ENCODE measurements at regions not wholly inside any gene's neighbourhood (a gene's known extent, or its start where the extent isn't known, plus 50 kb on each side); places are given as distances from the start of the nearest gene placed in this dataset.

DNA sequence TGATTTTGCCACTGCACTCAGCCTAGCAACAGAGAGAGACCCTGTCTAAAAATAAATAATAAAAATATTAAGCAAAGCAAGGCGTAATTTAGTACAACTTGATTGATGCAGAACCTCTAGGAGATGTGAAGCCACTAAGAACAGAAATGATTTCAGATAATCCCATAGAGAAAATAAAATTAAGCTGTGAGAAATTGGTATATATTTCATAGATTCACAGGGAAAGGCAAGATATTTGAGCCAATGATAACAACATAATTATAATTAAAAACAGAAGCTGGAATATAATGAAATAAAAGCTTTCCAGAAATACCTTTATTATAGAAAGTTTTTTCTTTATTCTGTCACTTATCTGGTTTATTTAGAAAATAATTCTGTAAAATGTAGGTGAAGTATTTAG is 88.9 kb upstream of the GULP1 start:
- no peak overlapping the region for H3K27ac ChIP-seq
- ATAC-seq (no peak), DNase-seq (no peak)
- TF ChIP-seq, protein P1, sequence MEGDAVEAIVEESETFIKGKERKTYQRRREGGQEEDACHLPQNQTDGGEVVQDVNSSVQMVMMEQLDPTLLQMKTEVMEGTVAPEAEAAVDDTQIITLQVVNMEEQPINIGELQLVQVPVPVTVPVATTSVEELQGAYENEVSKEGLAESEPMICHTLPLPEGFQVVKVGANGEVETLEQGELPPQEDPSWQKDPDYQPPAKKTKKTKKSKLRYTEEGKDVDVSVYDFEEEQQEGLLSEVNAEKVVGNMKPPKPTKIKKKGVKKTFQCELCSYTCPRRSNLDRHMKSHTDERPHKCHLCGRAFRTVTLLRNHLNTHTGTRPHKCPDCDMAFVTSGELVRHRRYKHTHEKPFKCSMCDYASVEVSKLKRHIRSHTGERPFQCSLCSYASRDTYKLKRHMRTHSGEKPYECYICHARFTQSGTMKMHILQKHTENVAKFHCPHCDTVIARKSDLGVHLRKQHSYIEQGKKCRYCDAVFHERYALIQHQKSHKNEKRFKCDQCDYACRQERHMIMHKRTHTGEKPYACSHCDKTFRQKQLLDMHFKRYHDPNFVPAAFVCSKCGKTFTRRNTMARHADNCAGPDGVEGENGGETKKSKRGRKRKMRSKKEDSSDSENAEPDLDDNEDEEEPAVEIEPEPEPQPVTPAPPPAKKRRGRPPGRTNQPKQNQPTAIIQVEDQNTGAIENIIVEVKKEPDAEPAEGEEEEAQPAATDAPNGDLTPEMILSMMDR (IDR thresholded peaks at IDR 0.05) = no peak
- H3K4me1 ChIP-seq = no peaks in the 10 kb centered on the region
- WGBS, 2 donors = 91 to 93% methylated on average over 1 of the region's 1 CpG
- H3K9me3 ChIP-seq = no peaks in the 10 kb centered on the region
- H3K4me3 ChIP-seq = no peak overlapping the region
- no peaks in the 10 kb centered on the region for H3K27me3 ChIP-seq
- intact Hi-C loops (cut with DNase I) = no loop called here
- H3K36me3 ChIP-seq = no peaks in the 10 kb centered on the region

DNA sequence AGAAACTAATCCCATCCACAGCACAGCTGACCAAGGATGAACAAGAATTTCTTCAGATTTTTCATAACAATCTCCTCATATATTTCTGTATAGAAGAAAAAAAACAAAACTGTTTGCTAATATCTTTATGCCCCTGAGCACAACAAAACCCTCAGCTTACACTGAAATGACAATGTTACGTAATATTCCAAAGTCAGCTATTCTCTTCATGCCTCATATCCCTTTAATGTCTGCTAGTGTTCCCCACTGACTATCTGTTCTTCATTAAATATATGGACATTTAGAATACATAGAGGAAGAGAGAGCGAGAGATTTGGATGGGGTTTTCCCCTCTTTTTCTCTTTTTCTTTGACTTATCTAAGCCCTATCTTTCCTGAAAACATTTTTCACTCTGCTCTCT is 87.9 kb upstream of the GULP1 start:
- intact Hi-C loops (cut with DNase I) = no loop called here
- no peak overlapping the region for H3K4me3 ChIP-seq
- no peaks in the 10 kb centered on the region for H3K9me3 ChIP-seq
- TF ChIP-seq, protein P1 (IDR thresholded peaks at IDR 0.05) = no peak
- 94 to 97% methylated on average over 2 of the region's 2 CpGs for WGBS, 2 donors
- ATAC-seq = no peak
- no peak overlapping the region for H3K27ac ChIP-seq
- H3K27me3 ChIP-seq = no peaks in the 10 kb centered on the region
- no peaks in the 10 kb centered on the region for H3K36me3 ChIP-seq
- H3K4me1 ChIP-seq = no peaks in the 10 kb centered on the region
- no peak for DNase-seq

DNA sequence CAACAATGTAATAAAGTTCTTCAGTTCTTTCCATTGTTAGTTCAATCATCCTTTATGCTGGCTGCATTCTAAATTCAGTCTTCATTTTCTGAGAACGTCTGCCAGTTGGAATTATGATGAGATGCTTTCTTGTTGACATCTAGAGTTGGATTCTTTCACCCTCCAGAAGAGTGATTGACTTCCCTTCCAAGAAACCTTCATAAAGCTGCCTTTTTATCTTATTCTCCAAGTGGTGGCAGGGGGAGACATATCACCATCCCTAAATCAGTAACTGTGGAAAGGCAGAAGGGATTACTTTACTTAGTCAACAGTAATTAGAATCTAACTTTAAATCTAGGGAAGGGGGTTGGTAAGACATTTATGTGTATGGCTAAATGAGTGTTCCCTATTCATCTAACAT is 86.8 kb upstream of the GULP1 start:
- intact Hi-C loops (cut with DNase I) = no loop called here
- Histone ChIP-seq H3K9me3 (no peaks in the 10 kb centered on the region), H3K27me3 (no peaks in the 10 kb centered on the region), H3K36me3 (no peaks in the 10 kb centered on the region), H3K27ac (no peak overlapping the region), H3K4me1 (no peaks in the 10 kb centered on the region), H3K4me3 (no peak overlapping the region)
- WGBS, 2 donors = 38 to 40% methylated on average over 1 of the region's 1 CpG
- ATAC-seq (no peak), DNase-seq (no peak)
- TF ChIP-seq, protein P1 (IDR thresholded peaks at IDR 0.05) = no peak

DNA sequence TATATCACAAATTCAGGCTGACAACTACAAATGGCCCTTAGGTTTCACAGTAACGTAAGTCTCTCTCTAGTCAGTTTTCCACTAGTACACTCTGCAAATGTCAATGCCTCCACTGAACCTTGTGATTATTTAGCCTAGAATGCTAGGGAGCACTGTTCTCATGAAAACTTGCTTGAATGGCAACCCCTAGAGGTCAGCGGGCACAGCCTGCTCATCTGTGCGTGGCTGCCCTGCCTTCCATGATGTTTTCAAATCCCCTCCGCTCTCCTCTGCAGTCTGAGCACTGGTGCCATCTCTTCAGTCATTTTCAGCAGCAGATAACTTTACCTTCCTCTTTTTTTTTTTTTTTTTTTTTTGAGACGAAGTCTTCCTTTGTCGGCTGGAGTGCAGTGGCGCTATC is 84.1 kb upstream of the GULP1 start:
- Histone ChIP-seq H3K4me1 (no peaks in the 10 kb centered on the region), H3K36me3 (no peaks in the 10 kb centered on the region), H3K27ac (no peak overlapping the region), H3K9me3 (no peaks in the 10 kb centered on the region), H3K27me3 (no peaks in the 10 kb centered on the region), H3K4me3 (no peak overlapping the region)
- no peak for ATAC-seq
- TF ChIP-seq, protein P1 (IDR thresholded peaks at IDR 0.05) = no peak
- 91 to 94% methylated on average over 7 of the region's 7 CpGs for WGBS, 2 donors
- no peak for DNase-seq
- intact Hi-C loops (cut with DNase I) = no loop called here

DNA sequence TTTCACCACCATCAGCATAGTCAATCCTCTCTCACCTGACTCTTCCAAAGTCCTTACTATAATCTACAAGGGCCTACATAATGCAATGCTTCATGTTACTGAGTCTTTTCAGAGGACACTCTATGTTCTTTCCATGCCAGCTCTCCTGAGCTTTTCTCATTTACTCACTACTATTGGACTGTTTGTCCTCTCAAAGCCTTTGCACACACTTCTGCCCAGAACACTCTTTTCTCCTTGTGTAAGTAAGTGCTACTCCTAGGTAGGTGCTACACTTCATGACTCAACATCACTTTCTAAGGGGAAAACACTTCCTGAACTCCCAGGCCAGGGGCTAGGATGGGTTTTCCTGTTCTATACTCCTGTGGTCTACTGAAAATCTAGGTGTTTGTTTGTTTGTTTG is 82.5 kb upstream of the GULP1 start:
- DNase-seq = no peak
- ATAC-seq = no peak
- intact Hi-C loops (cut with DNase I) = no loop called here
- H3K36me3 ChIP-seq = no peaks in the 10 kb centered on the region
- TF ChIP-seq, protein P1 (IDR thresholded peaks at IDR 0.05) = no peak
- H3K4me3 ChIP-seq = no peak overlapping the region
- H3K9me3 ChIP-seq = no peaks in the 10 kb centered on the region
- no peaks in the 10 kb centered on the region for H3K27me3 ChIP-seq
- H3K27ac ChIP-seq = no peak overlapping the region
- H3K4me1 ChIP-seq = no peaks in the 10 kb centered on the region

All from heart right ventricle (tissue), 16 donors.